ENCODE measurements at regions not wholly inside any gene's neighbourhood (a gene's known extent, or its start where the extent isn't known, plus 50 kb on each side); places are given as distances from the start of the nearest gene placed in this dataset.

GRCh38 chrX:97766501-97767095 is 882.9 kb downstream of the RPA4 start:
- no peak for DNase-seq

- DNase-seq = no peak
Measured at GRCh38 chrX:97787311-97787710, 903.6 kb downstream of the RPA4 start.

- no peak for DNase-seq
Measured at GRCh38 chrX:97787849-97788248, 904.1 kb downstream of the RPA4 start.

- DNase-seq = no peak
Measured at GRCh38 chrX:97790850-97791249, 907.1 kb downstream of the RPA4 start.

- no peak for DNase-seq
Measured at GRCh38 chrX:97797076-97797475, 913.4 kb downstream of the RPA4 start.

GRCh38 chrX:97806238-97806637 is 922.5 kb downstream of the RPA4 start:
- no peak for DNase-seq

GRCh38 chrX:97806946-97807345 is 923.2 kb downstream of the RPA4 start:
- no peak for DNase-seq

GRCh38 chrX:97820170-97820569 is 936.5 kb downstream of the RPA4 start:
- DNase-seq = no peak

- DNase-seq = no peak
Measured at GRCh38 chrX:97828471-97828870, 944.8 kb downstream of the RPA4 start.

- no peak for DNase-seq
Measured at GRCh38 chrX:97835969-97836368, 952.3 kb downstream of the RPA4 start.

- DNase-seq = no peak
Measured at GRCh38 chrX:97841544-97842179, 958.0 kb downstream of the RPA4 start.

- DNase-seq = no peak
Measured at GRCh38 chrX:97842468-97843199, 958.9 kb downstream of the RPA4 start.

- DNase-seq = no peak
Measured at GRCh38 chrX:97843200-97843811, 959.6 kb downstream of the RPA4 start.

GRCh38 chrX:97844161-97844560 is 960.5 kb downstream of the RPA4 start:
- DNase-seq = no peak

GRCh38 chrX:97844943-97845342 is 961.2 kb downstream of the RPA4 start:
- DNase-seq = no peak

- DNase-seq = no peak
Measured at GRCh38 chrX:97845451-97845850, 961.7 kb downstream of the RPA4 start.

GRCh38 chrX:97846228-97846627 is 962.5 kb downstream of the RPA4 start:
- DNase-seq = no peak

GRCh38 chrX:97846718-97847237 is 963.1 kb downstream of the RPA4 start:
- DNase-seq = no peak

- DNase-seq = no peak
Measured at GRCh38 chrX:97847885-97848679, 964.4 kb downstream of the RPA4 start.

GRCh38 chrX:97849951-97850350 is 966.2 kb downstream of the RPA4 start:
- DNase-seq = no peak

- DNase-seq = no peak
Measured at GRCh38 chrX:97850911-97851310, 967.2 kb downstream of the RPA4 start.

GRCh38 chrX:97854086-97854485 is 970.4 kb downstream of the RPA4 start:
- DNase-seq = no peak

GRCh38 chrX:97858592-97858991 is 974.9 kb downstream of the RPA4 start:
- DNase-seq = no peak

Data from KG1 (cell line).